ENCODE measurements at regions not wholly inside any gene's neighbourhood (a gene's known extent, or its start where the extent isn't known, plus 50 kb on each side); places are given as distances from the start of the nearest gene placed in this dataset.
"Not testable (repeated sequence)": the region's sequence is repeated elsewhere in the genome, so short reads cannot be mapped to it uniquely, and the experiment has no call there.

- H2BK120ac ChIP-seq (ENCODE audit: low read depth, low read length); H3K56ac ChIP-seq (ENCODE audit: extremely low read depth, insufficient read depth, low read length); H2BK5ac ChIP-seq (ENCODE audit: low read depth, low read length, poor library complexity, severe bottlenecking); H4K5ac ChIP-seq (ENCODE audit: low read depth, low read length); H3K14ac ChIP-seq (replicated peaks; ENCODE audit: low read depth, low read length); ATAC-seq (ENCODE audit: low read depth); H3K9me3 ChIP-seq (ENCODE audit: control insufficient read depth, insufficient read depth, low read length); H4K20me1 ChIP-seq (ENCODE audit: insufficient read depth, low read length); dilution Hi-C loops (cut with HindIII; ENCODE audit: low sequenced_read_pairs, unreplicated experiment); H3K27ac ChIP-seq (ENCODE audit: insufficient read depth, low read length); DNase-seq; H3K9me1 ChIP-seq (ENCODE audit: insufficient read depth, low read length); BruUV-seq (replicated peaks); in situ Hi-C loops (cut with MboI; ENCODE audit: low sequenced_read_pairs); intact Hi-C loops (cut with micrococcal nuclease); H3K9ac ChIP-seq (ENCODE audit: low read depth, low read length); H4K91ac ChIP-seq (ENCODE audit: insufficient read depth, low read depth, low read length); H3K4me1 ChIP-seq (ENCODE audit: control insufficient read depth, insufficient read depth, low read length); H2BK20ac ChIP-seq (ENCODE audit: low read depth, low read length); CTCF ChIA-PET; H3K36me3 ChIP-seq (ENCODE audit: control insufficient read depth, insufficient read depth, low read length); H4K8ac ChIP-seq (ENCODE audit: low read depth in 2 of 2, low read length in 2 of 2); H2BK15ac ChIP-seq (ENCODE audit: low read depth, low read length); H2AK5ac ChIP-seq (ENCODE audit: low read depth, low read length); H3K23ac ChIP-seq (ENCODE audit: low read depth, low read length); H3K4ac ChIP-seq (ENCODE audit: low read depth, low read length); H3K18ac ChIP-seq (ENCODE audit: low read depth, low read length); H3K4me3 ChIP-seq (ENCODE audit: insufficient read depth, low read depth, low read length); H2AK9ac ChIP-seq (replicated peaks; ENCODE audit: low read depth, low read length, poor library complexity); H3K27me3 ChIP-seq (ENCODE audit: control insufficient read depth, insufficient read depth, low read length); H3K79me1 ChIP-seq (ENCODE audit: low read depth in 1 of 2, low read length in 2 of 2); POLR2A ChIA-PET (ENCODE audit: unreplicated experiment); H3K4me2 ChIP-seq (ENCODE audit: low read depth, low read length); H2AFZ ChIP-seq (replicated peaks; ENCODE audit: low read length, poor library complexity): not testable (repeated sequence)
- no CpG with 5 or more reads among the region's 3 CpGs for WGBS, 2 experiments (ENCODE audit: extremely low coverage in 2 of 2, insufficient read length in 1 of 2)
Measured at GRCh38 chr4:118485801-118486314, 133.1 kb upstream of the PRSS12 start.

GRCh38 chr4:118492963-118493362 is 140.2 kb upstream of the PRSS12 start:
- H2BK5ac ChIP-seq (ENCODE audit: low read depth, low read length, poor library complexity, severe bottlenecking); H2BK120ac ChIP-seq (ENCODE audit: low read depth, low read length); H2AFZ ChIP-seq (replicated peaks; ENCODE audit: low read length, poor library complexity); H4K8ac ChIP-seq (ENCODE audit: low read depth in 2 of 2, low read length in 2 of 2); BruUV-seq (replicated peaks); H2BK20ac ChIP-seq (ENCODE audit: low read depth, low read length); H3K18ac ChIP-seq (ENCODE audit: low read depth, low read length); H3K27ac ChIP-seq (ENCODE audit: insufficient read depth, low read length); H3K9me1 ChIP-seq (ENCODE audit: insufficient read depth, low read length); POLR2A ChIA-PET (ENCODE audit: unreplicated experiment); H3K79me1 ChIP-seq (ENCODE audit: low read depth in 1 of 2, low read length in 2 of 2); intact Hi-C loops (cut with micrococcal nuclease); H2AK9ac ChIP-seq (replicated peaks; ENCODE audit: low read depth, low read length, poor library complexity); H3K56ac ChIP-seq (ENCODE audit: extremely low read depth, insufficient read depth, low read length); H3K4me1 ChIP-seq (ENCODE audit: control insufficient read depth, insufficient read depth, low read length); H2BK15ac ChIP-seq (ENCODE audit: low read depth, low read length); H3K9ac ChIP-seq (ENCODE audit: low read depth, low read length); H2AK5ac ChIP-seq (ENCODE audit: low read depth, low read length); H3K9me3 ChIP-seq (ENCODE audit: control insufficient read depth, insufficient read depth, low read length); H4K20me1 ChIP-seq (ENCODE audit: insufficient read depth, low read length); H3K23ac ChIP-seq (ENCODE audit: low read depth, low read length); dilution Hi-C loops (cut with HindIII; ENCODE audit: low sequenced_read_pairs, unreplicated experiment); H3K4me2 ChIP-seq (ENCODE audit: low read depth, low read length); in situ Hi-C loops (cut with MboI; ENCODE audit: low sequenced_read_pairs); ATAC-seq (ENCODE audit: low read depth); H3K14ac ChIP-seq (replicated peaks; ENCODE audit: low read depth, low read length); H4K91ac ChIP-seq (ENCODE audit: insufficient read depth, low read depth, low read length); H4K5ac ChIP-seq (ENCODE audit: low read depth, low read length); H3K4me3 ChIP-seq (ENCODE audit: insufficient read depth, low read depth, low read length); DNase-seq; CTCF ChIA-PET; H3K36me3 ChIP-seq (ENCODE audit: control insufficient read depth, insufficient read depth, low read length); H3K27me3 ChIP-seq (ENCODE audit: control insufficient read depth, insufficient read depth, low read length); H3K4ac ChIP-seq (ENCODE audit: low read depth, low read length): not testable (repeated sequence)
- WGBS, 2 experiments (ENCODE audit: extremely low coverage in 2 of 2, insufficient read length in 1 of 2): no CpG with 5 or more reads among the region's 4 CpGs

Measured in IMR-90 (cell line).